K562 (cell line): ENCODE measurements at regions not wholly inside any gene's neighbourhood (a gene's known extent, or its start where the extent isn't known, plus 50 kb on each side); places are given as distances from the start of the nearest gene placed in this dataset.

Source experiments
- ATAC-seq: fragments of 200-7000 bp; cut with Tn5 transposase; 3 replicates; pipeline ENCODE4 v1.9.1; 2020; ENCODE audit warnings: moderate library complexity
- BruUV-seq: library from RNA; stranded (reverse); fragments of 400-500 nt; replicated peaks from 2 replicates; lab custom pipeline; 2021; lab: Mats Ljungman, UMichigan
- CTCF ChIA-PET: fragments of 300-600 bp; formaldehyde crosslinking; extraction: SDS; loops from one replicate; lab custom pipeline; 2021; ENCODE audit warnings: low intra/inter-chr PET ratio; lab: Yijun Ruan, JAX
- POLR2A ChIA-PET: fragments of 300-600, 350-650 bp; sonication (Branson Sonifier 250); formaldehyde crosslinking; extraction: SDS; loops from one replicate; lab custom pipeline; 2021; ENCODE audit warnings: antibody characterized with exemption, inconsistent platforms; lab: Yijun Ruan, JAX
- DNase-seq, 4 experiments: peaks; one replicate each; pipeline versions ENCODE4 v3.0.0 to v3.0.0-alpha.2; 2011 to 2018; ENCODE audit warnings: low spot score in 3 of 4, mixed read lengths in 3 of 4; ENCODE audit errors: extremely low read depth in 1 of 4
- FAIRE-seq: peaks from 2 replicates; lab custom pipeline; 2011; peaks lifted over from hg19 to GRCh38; lab: Jason Lieb, UNC
- H2AFZ ChIP-seq: 2 replicates; pipeline ENCODE4 v1.6.0; 2011; ENCODE audit warnings: low read depth, low read length, control low read depth, inconsistent platforms
- H3K27ac ChIP-seq: fragments of 200-600 bp; 3 replicates; pipeline ENCODE4 v1.8.0; 2011; ENCODE audit warnings: low read depth, mild to moderate bottlenecking, control low read depth, inconsistent platforms, low read length, moderate library complexity, mixed read lengths; ENCODE audit errors: extremely low read depth
- H3K27me3 ChIP-seq, 2 experiments: fragments of 300-600 bp in 1 of 2; 2 replicates in 1 of 2; 3 replicates in 1 of 2; pipeline versions ENCODE4 v1.6.0 to v1.8.0; 2011; ENCODE audit warnings: inconsistent platforms in 2 of 2, low read length in 2 of 2, mild to moderate bottlenecking in 1 of 2, mixed read lengths in 1 of 2, moderate library complexity in 1 of 2; ENCODE audit not compliant: control insufficient read depth in 2 of 2, insufficient read depth in 2 of 2
- H3K36me3 ChIP-seq: fragments of 300-600 bp; 3 replicates; pipeline ENCODE4 v1.8.0; 2011; ENCODE audit warnings: mild to moderate bottlenecking, low read length, inconsistent platforms; ENCODE audit not compliant: control insufficient read depth, insufficient read depth
- H3K4me1 ChIP-seq, 2 experiments: fragments of 200-600 bp in 1 of 2; replicated peaks in 1 of 2; 2 replicates in 1 of 2; 3 replicates in 1 of 2; pipeline versions ENCODE4 v1.5.1 to v1.8.0; 2011; ENCODE audit warnings: inconsistent platforms in 2 of 2, low read length in 2 of 2, mild to moderate bottlenecking in 1 of 2, mixed read lengths in 1 of 2, moderate library complexity in 1 of 2; ENCODE audit not compliant: control insufficient read depth in 2 of 2, insufficient read depth in 2 of 2
- H3K4me2 ChIP-seq: 2 replicates; pipeline ENCODE4 v1.6.1; 2011; ENCODE audit warnings: low read length, control low read depth, inconsistent platforms, mixed read lengths; ENCODE audit not compliant: insufficient read depth
- H3K4me3 ChIP-seq: fragments of 200-600 bp; sonication (generic), shearing (Covaris generic); 2 replicates; pipeline ENCODE4 v1.5.1; 2016; ENCODE audit warnings: control low read depth, inconsistent platforms
- H3K79me2 ChIP-seq: fragments of 200-600 bp; 3 replicates; pipeline ENCODE4 v1.8.0; 2011; ENCODE audit warnings: low read length, inconsistent platforms; ENCODE audit not compliant: control insufficient read depth, insufficient read depth
- H3K9ac ChIP-seq, 2 experiments: 2 replicates each; pipeline versions ENCODE4 v1.6.0 to v1.6.1; 2011; ENCODE audit warnings: low read depth in 2 of 2, low read length in 2 of 2, control low read depth in 1 of 2, inconsistent platforms in 1 of 2, mild to moderate bottlenecking in 1 of 2, mixed read lengths in 1 of 2; ENCODE audit not compliant: insufficient read depth in 1 of 2
- H3K9me1 ChIP-seq: one replicate; pipeline ENCODE4 v1.6.0; 2011; ENCODE audit warnings: inconsistent platforms, mild to moderate bottlenecking, low read length, moderate library complexity; ENCODE audit not compliant: control insufficient read depth, insufficient read depth
- H3K9me3 ChIP-seq: replicated peaks from 2 replicates; pipeline ENCODE4 v1.5.1; 2011; ENCODE audit warnings: low read depth, low read length, inconsistent platforms; ENCODE audit not compliant: control insufficient read depth, insufficient read depth
- H4K20me1 ChIP-seq: replicated peaks from 2 replicates; pipeline ENCODE4 v1.6.1; 2011; ENCODE audit warnings: low read length, inconsistent platforms, mixed read lengths; ENCODE audit not compliant: control insufficient read depth, insufficient read depth
- BACH1 ChIP-seq: fragments of 200-800 bp; sonication (Bioruptor generic); IDR thresholded peaks from 2 replicates; pipeline ENCODE4 v1.6.1; 2016; ENCODE audit warnings: missing genetic modification characterization, missing compliant biosample characterization
- CXXC5 ChIP-seq: fragments of 250-450 bp; sonication (Bioruptor Pico); IDR thresholded peaks from 2 replicates; pipeline ENCODE4 v1.8.0; 2022; ENCODE audit warnings: inconsistent platforms, mild to moderate bottlenecking, moderate library complexity
- FOXM1 ChIP-seq, 2 experiments: fragments of 450-650 bp in 1 of 2; sonication (generic) in 1 of 2; formaldehyde crosslinking in 1 of 2; IDR thresholded peaks; 2 replicates each; pipeline versions ENCODE4 v1.6.1 to v1.9.0; 2017 to 2022; ENCODE audit warnings: low read depth in 2 of 2, mild to moderate bottlenecking in 2 of 2, missing genetic modification reagents in 1 of 2, moderate library complexity in 1 of 2
- GTF2F1 ChIP-seq: IDR thresholded peaks from 2 replicates; pipeline ENCODE4 v1.6.1; 2011; ENCODE audit warnings: low read depth, low read length, improper control_type of control experiment
- JUND ChIP-seq, 2 experiments: IDR thresholded peaks; 2 replicates in 1 of 2; 3 replicates in 1 of 2; pipeline ENCODE4 v1.6.1; 2011; ENCODE audit warnings: borderline replicate concordance in 2 of 2, low read depth in 2 of 2, low read length in 2 of 2, improper control_type of control experiment in 1 of 2, missing biosample characterization in 1 of 2, missing genetic modification characterization in 1 of 2, missing genetic modification reagents in 1 of 2
- STAG1 ChIP-seq: sonication (generic); formaldehyde crosslinking; IDR thresholded peaks from 2 replicates; pipeline ENCODE4 v1.5.0; 2020; ENCODE audit warnings: missing genetic modification reagents, borderline replicate concordance
- ZEB2 ChIP-seq: fragments of 450-650 bp; IDR thresholded peaks from 2 replicates; pipeline ENCODE4 v1.6.1; 2016
- ZNF217 ChIP-seq: sonication (generic); formaldehyde crosslinking; IDR thresholded peaks from 2 replicates; pipeline ENCODE4 v1.8.0; 2022; ENCODE audit warnings: mild to moderate bottlenecking, missing genetic modification reagents
- ZNF431 ChIP-seq: sonication (generic); formaldehyde crosslinking; IDR thresholded peaks from 2 replicates; pipeline ENCODE4 v1.8.0; 2022; ENCODE audit warnings: mild to moderate bottlenecking, missing genetic modification reagents
- WGBS: fragments of 100-300 bp; shearing (Covaris generic); methylation state at CpG from one replicate; pipeline ENCODE4 v1.1.6; 2016; ENCODE audit warnings: low coverage, mixed read lengths; ENCODE audit not compliant: insufficient coverage; ENCODE audit errors: missing lambda C conversion rate; 5-methylcytosine and 5-hydroxymethylcytosine counted together
- in situ Hi-C: fragments of 300-500 bp; cut with MboI; formaldehyde crosslinking; loops from 4 replicates; pipeline ENCODE4 v1.15.0; 2018; ENCODE audit warnings: inconsistent platforms, mixed read lengths
- intact Hi-C: fragments of 100-400 bp; cut with micrococcal nuclease; formaldehyde crosslinking; loops from 2 replicates; pipeline ENCODE4 v1.14.2; 2022
- TF ChIP-seq, protein P1 (sequence below): IDR thresholded peaks from 3 replicates; pipeline ENCODE4 v1.6.1; 2011; ENCODE audit warnings: borderline replicate concordance, mild to moderate bottlenecking; ENCODE audit not compliant: insufficient read length, insufficient read depth
- TF ChIP-seq, protein P2 (sequence below): sonication (generic); formaldehyde crosslinking; IDR thresholded peaks from 2 replicates; pipeline ENCODE4 v1.8.0; 2022; ENCODE audit warnings: missing genetic modification reagents, mild to moderate bottlenecking, borderline replicate concordance
- TF ChIP-seq, protein P3 (sequence below): IDR thresholded peaks from 2 replicates; pipeline ENCODE4 v1.6.1; 2011; ENCODE audit not compliant: insufficient read length; ENCODE audit errors: extremely low read depth
- TF ChIP-seq, protein P4 (sequence below): fragments of 450-650 bp; formaldehyde crosslinking; conservative IDR thresholded peaks from 2 replicates; pipeline ENCODE4 v1.4.0; 2022; ENCODE audit warnings: mild to moderate bottlenecking, missing genetic modification characterization
- TF ChIP-seq, protein P5 (sequence below): fragments of 450-650 bp; IDR thresholded peaks from 2 replicates; pipeline ENCODE4 v1.6.1; 2018; ENCODE audit warnings: mild to moderate bottlenecking, low read depth; ENCODE audit not compliant: partially characterized antibody

DNA sequence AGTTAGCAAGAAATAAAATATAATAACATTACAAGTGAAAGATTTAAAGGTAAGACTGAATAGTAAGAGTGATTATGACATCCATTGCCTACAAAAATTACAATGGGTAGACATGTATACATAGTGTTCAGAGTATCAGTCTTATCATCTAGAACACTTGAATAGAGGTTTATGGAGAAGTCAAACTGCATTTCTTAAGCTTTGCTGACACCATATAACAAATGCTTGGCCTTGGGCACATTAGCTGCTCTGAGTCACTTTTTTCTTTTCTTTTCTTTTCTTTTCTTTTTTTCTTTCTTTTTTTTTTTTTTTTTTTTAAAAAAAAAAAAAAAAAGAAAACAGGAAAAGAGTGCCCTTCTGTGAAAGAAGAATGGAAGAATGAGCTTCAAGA, 220.0 kb downstream of the SPCS3 start (continued):
- TF ChIP-seq, protein P1, sequence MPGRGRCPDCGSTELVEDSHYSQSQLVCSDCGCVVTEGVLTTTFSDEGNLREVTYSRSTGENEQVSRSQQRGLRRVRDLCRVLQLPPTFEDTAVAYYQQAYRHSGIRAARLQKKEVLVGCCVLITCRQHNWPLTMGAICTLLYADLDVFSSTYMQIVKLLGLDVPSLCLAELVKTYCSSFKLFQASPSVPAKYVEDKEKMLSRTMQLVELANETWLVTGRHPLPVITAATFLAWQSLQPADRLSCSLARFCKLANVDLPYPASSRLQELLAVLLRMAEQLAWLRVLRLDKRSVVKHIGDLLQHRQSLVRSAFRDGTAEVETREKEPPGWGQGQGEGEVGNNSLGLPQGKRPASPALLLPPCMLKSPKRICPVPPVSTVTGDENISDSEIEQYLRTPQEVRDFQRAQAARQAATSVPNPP, result no peak
- TF ChIP-seq BACH1 (tag), result no peak

DNA sequence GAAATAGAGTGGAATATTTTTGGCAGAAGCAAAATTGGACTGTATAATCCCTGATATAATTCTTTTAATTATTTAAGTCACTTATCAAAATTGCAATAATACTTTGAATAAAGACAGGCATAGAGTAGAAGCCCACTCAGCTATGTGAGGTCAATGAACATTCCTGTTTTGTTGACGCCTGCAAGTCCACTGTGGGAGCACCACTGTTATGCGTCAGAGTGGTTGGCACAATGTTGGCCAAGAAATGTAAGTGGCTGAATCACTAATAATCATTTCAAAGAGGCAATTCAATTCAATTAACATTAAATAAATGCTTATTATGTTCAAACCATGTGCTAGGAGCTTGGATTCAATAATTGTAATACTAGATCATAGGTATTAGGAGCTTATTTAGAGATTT, 221.0 kb downstream of the SPCS3 start:
- no peak overlapping the region for H3K4me3 ChIP-seq
- no peaks in the 10 kb centered on the region for H3K9me3 ChIP-seq
- ATAC-seq (no peak), FAIRE-seq (no peak), DNase-seq (no peak)
- no peaks in the 10 kb centered on the region for H3K4me1 ChIP-seq
- 0% methylated on average over 2 of the region's 2 CpGs for whole genome bisulfite sequencing
- no TSS peak for BruUV-seq
- no peak overlapping the region for H2AFZ ChIP-seq
- H4K20me1 ChIP-seq, result no peaks in the 10 kb centered on the region
- no peaks in the 10 kb centered on the region for H3K36me3 ChIP-seq
- no peak overlapping the region for H3K4me2 ChIP-seq
- no peak overlapping the region for H3K9ac ChIP-seq
- H3K9me1 ChIP-seq, result no peaks in the 10 kb centered on the region
- no peaks in the 10 kb centered on the region for H3K79me2 ChIP-seq
- H3K27ac ChIP-seq, result no peak overlapping the region
- in situ Hi-C loops, result no loop called here
- ChIA-PET CTCF (no interaction called here), POLR2A (no interaction called here)
- intact Hi-C loops, result no loop called here
- no peaks in the 10 kb centered on the region for H3K27me3 ChIP-seq
- no peak for TF ChIP-seq GTF2F1
- no peak for TF ChIP-seq CXXC5 (CRISPR knock-in tag)
- TF ChIP-seq FOXM1 (IDR thresholded peaks at IDR 0.05; ENCODE audit: low read depth), result no peak
- TF ChIP-seq FOXM1 (CRISPR knock-in tag; IDR thresholded peaks at IDR 0.05; ENCODE audit: low read depth), result no peak
- TF ChIP-seq, protein P2, sequence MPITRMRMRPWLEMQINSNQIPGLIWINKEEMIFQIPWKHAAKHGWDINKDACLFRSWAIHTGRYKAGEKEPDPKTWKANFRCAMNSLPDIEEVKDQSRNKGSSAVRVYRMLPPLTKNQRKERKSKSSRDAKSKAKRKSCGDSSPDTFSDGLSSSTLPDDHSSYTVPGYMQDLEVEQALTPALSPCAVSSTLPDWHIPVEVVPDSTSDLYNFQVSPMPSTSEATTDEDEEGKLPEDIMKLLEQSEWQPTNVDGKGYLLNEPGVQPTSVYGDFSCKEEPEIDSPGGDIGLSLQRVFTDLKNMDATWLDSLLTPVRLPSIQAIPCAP, result no peak
- TF ChIP-seq, protein P3, sequence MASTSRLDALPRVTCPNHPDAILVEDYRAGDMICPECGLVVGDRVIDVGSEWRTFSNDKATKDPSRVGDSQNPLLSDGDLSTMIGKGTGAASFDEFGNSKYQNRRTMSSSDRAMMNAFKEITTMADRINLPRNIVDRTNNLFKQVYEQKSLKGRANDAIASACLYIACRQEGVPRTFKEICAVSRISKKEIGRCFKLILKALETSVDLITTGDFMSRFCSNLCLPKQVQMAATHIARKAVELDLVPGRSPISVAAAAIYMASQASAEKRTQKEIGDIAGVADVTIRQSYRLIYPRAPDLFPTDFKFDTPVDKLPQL, result no peak
- TF ChIP-seq JUND (IDR thresholded peaks at IDR 0.05; ENCODE audit: borderline replicate concordance, low read depth, low read length), result no peak
- TF ChIP-seq JUND (tag; IDR thresholded peaks at IDR 0.05; ENCODE audit: borderline replicate concordance, low read depth, low read length), result no peak
- TF ChIP-seq STAG1 (CRISPR knock-in tag), result no peak
- no peak for TF ChIP-seq ZEB2
- TF ChIP-seq, protein P4, sequence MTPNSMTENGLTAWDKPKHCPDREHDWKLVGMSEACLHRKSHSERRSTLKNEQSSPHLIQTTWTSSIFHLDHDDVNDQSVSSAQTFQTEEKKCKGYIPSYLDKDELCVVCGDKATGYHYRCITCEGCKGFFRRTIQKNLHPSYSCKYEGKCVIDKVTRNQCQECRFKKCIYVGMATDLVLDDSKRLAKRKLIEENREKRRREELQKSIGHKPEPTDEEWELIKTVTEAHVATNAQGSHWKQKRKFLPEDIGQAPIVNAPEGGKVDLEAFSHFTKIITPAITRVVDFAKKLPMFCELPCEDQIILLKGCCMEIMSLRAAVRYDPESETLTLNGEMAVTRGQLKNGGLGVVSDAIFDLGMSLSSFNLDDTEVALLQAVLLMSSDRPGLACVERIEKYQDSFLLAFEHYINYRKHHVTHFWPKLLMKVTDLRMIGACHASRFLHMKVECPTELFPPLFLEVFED, result no peak
- no peak for TF ChIP-seq ZNF431 (CRISPR knock-in tag)
- no peak for TF ChIP-seq ZNF217 (CRISPR knock-in tag)
- TF ChIP-seq, protein P5, sequence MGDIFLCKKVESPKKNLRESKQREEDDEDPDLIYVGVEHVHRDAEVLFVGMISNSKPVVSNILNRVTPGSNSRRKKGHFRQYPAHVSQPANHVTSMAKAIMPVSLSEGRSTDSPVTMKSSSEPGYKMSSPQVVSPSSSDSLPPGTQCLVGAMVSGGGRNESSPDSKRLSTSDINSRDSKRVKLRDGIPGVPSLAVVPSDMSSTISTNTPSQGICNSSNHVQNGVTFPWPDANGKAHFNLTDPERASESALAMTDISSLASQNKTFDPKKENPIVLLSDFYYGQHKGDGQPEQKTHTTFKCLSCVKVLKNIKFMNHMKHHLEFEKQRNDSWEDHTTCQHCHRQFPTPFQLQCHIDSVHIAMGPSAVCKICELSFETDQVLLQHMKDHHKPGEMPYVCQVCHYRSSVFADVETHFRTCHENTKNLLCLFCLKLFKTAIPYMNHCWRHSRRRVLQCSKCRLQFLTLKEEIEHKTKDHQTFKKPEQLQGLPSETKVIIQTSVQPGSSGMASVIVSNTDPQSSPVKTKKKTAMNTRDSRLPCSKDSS, result no peak
